Fibroblast of upper back skin (primary cell): ENCODE measurements at regions not wholly inside any gene's neighbourhood (a gene's known extent, or its start where the extent isn't known, plus 50 kb on each side); places are given as distances from the start of the nearest gene placed in this dataset.

ENCODE experiments used
- DNase-seq: peaks from one replicate; pipeline ENCODE4 v3.0.0-alpha.2; 2013

- DNase-seq, result peak; percentile 89
These were observed 119.9 kb downstream of the ETAA1 start for GRCh38 chr2:67516899-67517530.

GRCh38 chr2:67522148-67522547, 125.0 kb downstream of the ETAA1 start:
- DNase-seq, result no peak

GRCh38 chr2:67524213-67524612, 127.1 kb downstream of the ETAA1 start:
- no peak for DNase-seq

- DNase-seq, result no peak
These were observed 127.6 kb downstream of the ETAA1 start for GRCh38 chr2:67524777-67525176.

GRCh38 chr2:67526283-67526682, 129.2 kb downstream of the ETAA1 start:
- peak; percentile 45 for DNase-seq

GRCh38 chr2:67528320-67528719, 131.2 kb downstream of the ETAA1 start:
- no peak for DNase-seq

- no peak for DNase-seq
These were observed 135.3 kb downstream of the ETAA1 start for GRCh38 chr2:67532387-67532786.

- DNase-seq, result no peak
These were observed 137.6 kb downstream of the ETAA1 start for GRCh38 chr2:67534745-67535144.

GRCh38 chr2:67540962-67541361, 143.8 kb downstream of the ETAA1 start:
- DNase-seq, result no peak

GRCh38 chr2:67544286-67544685, 147.2 kb downstream of the ETAA1 start:
- no peak for DNase-seq

GRCh38 chr2:67548317-67549201, 151.4 kb downstream of the ETAA1 start:
- no peak for DNase-seq

GRCh38 chr2:67559156-67559555, 162.0 kb downstream of the ETAA1 start:
- DNase-seq, result no peak

GRCh38 chr2:67560771-67561456, 163.8 kb downstream of the ETAA1 start:
- no peak for DNase-seq

GRCh38 chr2:67561457-67561965, 164.4 kb downstream of the ETAA1 start:
- DNase-seq, result peak; percentile 50

GRCh38 chr2:67564076-67564475, 166.9 kb downstream of the ETAA1 start:
- peak; percentile 56 for DNase-seq

- DNase-seq, result no peak
These were observed 167.5 kb downstream of the ETAA1 start for GRCh38 chr2:67564626-67565025.

- no peak for DNase-seq
These were observed 168.1 kb downstream of the ETAA1 start for GRCh38 chr2:67565262-67565661.

- DNase-seq, result peak; percentile 54
These were observed 168.6 kb downstream of the ETAA1 start for GRCh38 chr2:67565761-67566160.

GRCh38 chr2:67566285-67566684, 169.2 kb downstream of the ETAA1 start:
- no peak for DNase-seq

- DNase-seq, result no peak
These were observed 170.0 kb downstream of the ETAA1 start for GRCh38 chr2:67566958-67567635.

- DNase-seq, result peak; percentile 40
These were observed 170.8 kb downstream of the ETAA1 start for GRCh38 chr2:67567886-67568285.

- DNase-seq, result no peak
These were observed 173.5 kb downstream of the ETAA1 start for GRCh38 chr2:67570611-67571010.
